ENCODE measurements at regions not wholly inside any gene's neighbourhood (a gene's known extent, or its start where the extent isn't known, plus 50 kb on each side); places are given as distances from the start of the nearest gene placed in this dataset.
"Not testable (repeated sequence)": the region's sequence is repeated elsewhere in the genome, so short reads cannot be mapped to it uniquely, and the experiment has no call there.

- no peak for DNase-seq (ENCODE audit: low spot score)
Observed at GRCh38 chr2:145939949-145940348, 1420.0 kb upstream of the ZEB2 start.

GRCh38 chr2:145935016-145935415, 1415.1 kb upstream of the ZEB2 start:
- DNase-seq (ENCODE audit: low spot score): peak; percentile 45

- DNase-seq (ENCODE audit: low spot score): no peak
Observed at GRCh38 chr2:145931781-145932395, 1412.0 kb upstream of the ZEB2 start.

- DNase-seq (ENCODE audit: low spot score): no peak
Observed at GRCh38 chr2:145930318-145930717, 1410.4 kb upstream of the ZEB2 start.

- no peak for DNase-seq (ENCODE audit: low spot score)
Observed at GRCh38 chr2:145927131-145927950, 1407.4 kb upstream of the ZEB2 start.

- DNase-seq (ENCODE audit: low spot score): no peak
Observed at GRCh38 chr2:145925591-145925990, 1405.7 kb upstream of the ZEB2 start.

- DNase-seq (ENCODE audit: low spot score): no peak
Observed at GRCh38 chr2:145919477-145919876, 1399.6 kb upstream of the ZEB2 start.

- no peak for DNase-seq (ENCODE audit: low spot score)
Observed at GRCh38 chr2:145918951-145919350, 1399.0 kb upstream of the ZEB2 start.

GRCh38 chr2:145916799-145917198, 1396.9 kb upstream of the ZEB2 start:
- DNase-seq (ENCODE audit: low spot score): no peak

- DNase-seq (ENCODE audit: low spot score): no peak
Observed at GRCh38 chr2:145914716-145915115, 1394.8 kb upstream of the ZEB2 start.

GRCh38 chr2:145910416-145910815, 1390.5 kb upstream of the ZEB2 start:
- DNase-seq (ENCODE audit: low spot score): no peak

GRCh38 chr2:145909766-145910165, 1389.8 kb upstream of the ZEB2 start:
- DNase-seq (ENCODE audit: low spot score): no peak

GRCh38 chr2:145909175-145909755, 1389.3 kb upstream of the ZEB2 start:
- no peak for DNase-seq (ENCODE audit: low spot score)

GRCh38 chr2:145906354-145906753, 1386.4 kb upstream of the ZEB2 start:
- DNase-seq (ENCODE audit: low spot score): no peak

- DNase-seq (ENCODE audit: low spot score): no peak
Observed at GRCh38 chr2:145905371-145905770, 1385.5 kb upstream of the ZEB2 start.

- no peak for DNase-seq (ENCODE audit: low spot score)
Observed at GRCh38 chr2:145897151-145897550, 1377.2 kb upstream of the ZEB2 start.

- no peak for DNase-seq (ENCODE audit: low spot score)
Observed at GRCh38 chr2:145887915-145888314, 1368.0 kb upstream of the ZEB2 start.

- not testable (repeated sequence) for DNase-seq (ENCODE audit: low spot score)
Observed at GRCh38 chr2:145880997-145881396, 1361.1 kb upstream of the ZEB2 start.

GRCh38 chr2:145875016-145875415, 1355.1 kb upstream of the ZEB2 start:
- DNase-seq (ENCODE audit: low spot score): no peak

- no peak for DNase-seq (ENCODE audit: low spot score)
Observed at GRCh38 chr2:145874466-145874865, 1354.5 kb upstream of the ZEB2 start.

- no peak for DNase-seq (ENCODE audit: low spot score)
Observed at GRCh38 chr2:145864501-145864900, 1344.6 kb upstream of the ZEB2 start.

- DNase-seq (ENCODE audit: low spot score): no peak
Observed at GRCh38 chr2:145861940-145862339, 1342.0 kb upstream of the ZEB2 start.

GRCh38 chr2:145860083-145860482, 1340.2 kb upstream of the ZEB2 start:
- no peak for DNase-seq (ENCODE audit: low spot score)

Data from SK-N-DZ (cell line).